Ovary (tissue), 3 donors: ENCODE measurements at regions not wholly inside any gene's neighbourhood (a gene's known extent, or its start where the extent isn't known, plus 50 kb on each side); places are given as distances from the start of the nearest gene placed in this dataset.

ENCODE experiments used
- CTCF ChIP-seq, 3 donors: fragments of 450-650 bp in 2 of 3; fragments of 200-600 bp in 1 of 3; IDR thresholded peaks; one replicate each; pipeline versions ENCODE4 v1.5.1 to v1.8.0; 2016 to 2022; ENCODE audit warnings: antibody characterized with exemption in 3 of 3, mild to moderate bottlenecking in 1 of 3
- EP300 ChIP-seq: sonication (generic); formaldehyde crosslinking; IDR thresholded peaks from one replicate; pipeline ENCODE4 v1.6.1; 2017; ENCODE audit warnings: antibody characterized with exemption
- POLR2A ChIP-seq: fragments of 450-650 bp; IDR thresholded peaks from one replicate; pipeline ENCODE4 v1.6.1; 2017; ENCODE audit warnings: antibody characterized with exemption, mild to moderate bottlenecking, moderate library complexity
- donor health status: DM: no; HTN: no; CAD: no.

- TF ChIP-seq EP300, result no peak
- TF ChIP-seq CTCF (IDR thresholded peaks at IDR 0.05), result no peak
- no peak for TF ChIP-seq POLR2A
Measured at GRCh38 chr5:35404701-35405100, 174.4 kb upstream of the PRLR start.
